ENCODE measurements at regions not wholly inside any gene's neighbourhood (a gene's known extent, or its start where the extent isn't known, plus 50 kb on each side); places are given as distances from the start of the nearest gene placed in this dataset.

DNA sequence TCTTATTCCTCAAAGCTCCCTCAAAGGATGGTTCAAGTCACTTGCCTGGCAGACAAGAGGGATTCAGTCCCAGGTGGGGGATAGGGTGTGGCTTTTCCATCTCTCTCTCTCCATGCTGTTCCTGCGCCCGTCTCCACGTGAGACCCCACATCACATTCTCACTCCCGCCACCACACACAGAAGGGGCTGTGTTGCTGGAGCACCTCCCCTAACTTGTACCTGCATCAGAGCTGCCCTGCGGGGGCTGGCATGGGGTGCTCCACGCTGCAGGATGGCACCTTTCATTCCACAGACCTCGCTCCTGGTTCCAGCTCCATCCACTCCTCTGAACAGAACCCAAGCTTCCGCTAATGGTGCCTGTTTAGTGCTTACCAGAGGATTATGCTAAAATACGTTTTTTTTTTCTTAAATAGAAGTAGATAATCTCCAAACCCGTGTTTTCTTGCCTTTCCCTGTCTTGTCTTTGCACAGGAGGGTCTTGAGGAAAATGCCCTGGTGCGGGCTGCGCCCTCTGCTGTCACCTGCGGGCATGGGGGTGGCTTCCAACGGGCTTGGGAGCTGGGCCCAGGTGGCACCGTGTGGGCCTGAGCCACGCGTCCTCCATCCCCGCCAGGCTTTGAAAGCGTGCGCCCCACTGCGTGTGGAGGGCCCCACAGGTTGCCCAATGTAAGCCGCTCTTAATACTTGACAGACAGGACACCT, 985.6 kb downstream of the BRD1 start:
- no peak for DNase-seq

DNA sequence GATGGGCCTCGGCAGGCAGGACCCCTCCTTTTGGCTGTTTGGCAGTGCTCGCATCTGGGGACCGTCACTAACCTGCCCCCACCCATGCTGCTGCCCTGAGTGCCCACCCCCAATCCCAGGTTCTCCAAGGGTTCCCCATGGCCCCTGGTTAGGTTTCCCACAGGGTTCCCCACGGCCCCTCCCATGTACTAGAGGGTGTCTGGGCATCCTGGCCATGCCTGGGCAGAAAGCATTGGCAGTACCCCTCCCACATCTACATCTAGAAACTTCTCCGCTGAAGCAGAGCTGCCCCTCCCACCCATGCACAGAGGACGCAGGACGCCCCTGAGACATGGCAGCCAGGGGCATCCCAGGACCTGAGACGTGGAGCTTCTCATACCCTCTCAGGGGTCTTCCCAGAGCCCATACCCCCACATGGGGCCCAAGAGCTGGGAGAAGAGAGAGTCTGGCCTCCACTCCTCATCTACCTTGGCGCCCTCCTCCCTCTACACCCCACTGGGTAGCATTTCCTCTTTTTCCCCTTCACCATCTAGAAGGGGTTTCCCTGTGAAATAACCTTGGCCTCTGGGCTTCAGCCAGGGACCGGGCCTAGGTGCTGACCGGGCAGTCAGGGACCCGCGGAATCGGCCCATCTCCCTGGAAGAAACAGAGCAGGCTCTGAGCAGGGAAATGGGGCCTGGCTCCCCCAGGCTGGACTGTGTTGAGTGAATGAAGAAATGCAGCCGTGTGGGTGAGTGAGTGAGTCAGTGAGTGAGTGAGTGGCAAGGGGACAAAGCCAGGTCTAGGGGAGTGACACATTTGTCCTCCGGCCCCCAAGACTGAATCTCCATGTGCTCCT, 987.3 kb downstream of the BRD1 start:
- no peak for DNase-seq

GRCh38 chr22:48838846-48839730, 988.6 kb downstream of the BRD1 start:
- DNase-seq, result no peak

- no peak for DNase-seq
Observed at GRCh38 chr22:48838376-48838775, 989.3 kb downstream of the BRD1 start.

GRCh38 chr22:48837341-48837935, 990.2 kb downstream of the BRD1 start:
- no peak for DNase-seq

GRCh38 chr22:48836673-48837340, 990.9 kb downstream of the BRD1 start:
- DNase-seq, result no peak

GRCh38 chr22:48835857-48836672, 991.6 kb downstream of the BRD1 start:
- DNase-seq, result no peak

GRCh38 chr22:48835364-48835763, 992.3 kb downstream of the BRD1 start:
- DNase-seq, result no peak

DNA sequence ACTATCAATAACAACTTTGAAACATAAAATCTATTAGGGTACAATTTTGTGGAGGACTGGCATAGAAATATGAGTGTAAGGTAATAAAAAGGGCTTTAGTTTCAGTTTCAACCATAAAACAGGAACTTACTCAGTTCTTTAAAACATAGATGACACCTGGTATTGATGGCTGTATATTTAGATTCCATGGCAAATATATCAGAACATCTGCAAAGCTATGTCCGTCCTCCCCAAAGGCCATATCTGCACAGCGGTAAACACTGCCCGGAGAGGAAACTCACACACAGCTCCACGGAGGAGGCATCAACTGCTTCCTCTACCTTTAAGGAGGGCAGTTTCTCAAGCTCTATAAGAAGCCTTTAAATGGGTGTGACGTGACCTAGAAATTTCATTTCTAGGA, 993.3 kb downstream of the BRD1 start:
- no peak for DNase-seq

- DNase-seq, result no peak
Observed at GRCh38 chr22:48832592-48832991, 995.1 kb downstream of the BRD1 start.

DNA sequence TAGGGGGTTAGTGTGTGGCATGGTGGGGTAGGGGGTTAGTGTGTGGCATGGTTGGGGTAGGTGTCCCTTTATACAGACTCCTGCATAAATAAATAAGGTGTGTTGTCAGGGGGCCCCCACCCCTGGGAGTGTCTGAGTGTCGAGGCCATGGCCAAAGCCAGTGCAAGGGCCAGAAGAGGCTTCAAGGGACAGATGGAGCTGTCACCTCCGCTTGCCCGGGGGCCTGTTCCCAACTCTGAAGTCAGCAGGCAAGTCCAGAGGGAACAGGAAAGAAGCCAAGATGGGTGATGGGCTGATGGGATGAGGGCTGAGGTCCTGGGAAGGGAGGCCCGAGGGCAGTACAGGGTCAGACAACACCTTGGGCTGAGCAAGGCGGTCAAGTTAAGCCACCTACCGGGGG, 997.8 kb downstream of the BRD1 start:
- DNase-seq, result no peak

DNA sequence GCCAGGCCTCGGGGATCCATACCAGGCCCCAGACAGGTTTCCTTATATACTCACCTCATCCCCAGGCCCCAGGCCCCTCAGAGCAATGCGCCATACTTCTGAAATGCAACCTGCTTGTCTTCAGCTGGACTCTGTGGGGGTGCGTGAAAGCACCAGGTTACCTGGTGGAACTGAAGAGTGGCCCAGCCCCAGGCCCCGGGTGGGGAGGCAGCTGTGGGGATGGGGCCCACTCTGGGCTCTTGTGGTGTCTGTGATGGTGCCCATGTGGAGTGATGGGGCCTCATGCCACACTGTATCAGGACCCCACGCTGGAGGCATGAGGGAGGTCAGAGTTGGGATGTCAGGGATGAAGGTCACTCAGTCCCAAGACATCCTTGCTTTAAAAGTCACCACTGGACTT, 999.0 kb downstream of the BRD1 start:
- no peak for DNase-seq

- DNase-seq, result no peak
Observed at GRCh38 chr22:48827904-48828555, 999.6 kb downstream of the BRD1 start.

GRCh38 chr22:48827268-48827846, 1000.3 kb downstream of the BRD1 start:
- no peak for DNase-seq

DNA sequence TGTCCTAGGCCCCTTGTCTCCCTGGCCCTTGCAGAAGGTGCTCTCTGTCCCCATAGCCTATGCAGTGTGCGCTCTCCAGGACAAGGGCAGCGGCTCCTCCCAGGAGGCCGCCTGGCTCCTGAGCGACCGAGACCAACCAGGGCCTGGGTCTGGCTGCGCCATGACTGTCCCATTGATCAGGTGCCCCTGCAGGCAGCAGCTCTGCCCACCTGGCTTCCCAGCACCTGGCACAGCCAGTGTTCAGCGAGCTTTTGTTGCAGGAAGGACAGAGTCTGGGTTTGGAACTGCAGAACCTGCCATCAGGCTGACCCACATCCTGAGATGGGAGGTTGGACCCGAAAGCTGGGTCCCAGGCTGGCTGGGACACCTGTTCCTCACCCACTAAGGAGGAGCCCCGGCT, 1001.1 kb downstream of the BRD1 start:
- no peak for DNase-seq

GRCh38 chr22:48825802-48826520, 1001.7 kb downstream of the BRD1 start:
- DNase-seq, result no peak

DNA sequence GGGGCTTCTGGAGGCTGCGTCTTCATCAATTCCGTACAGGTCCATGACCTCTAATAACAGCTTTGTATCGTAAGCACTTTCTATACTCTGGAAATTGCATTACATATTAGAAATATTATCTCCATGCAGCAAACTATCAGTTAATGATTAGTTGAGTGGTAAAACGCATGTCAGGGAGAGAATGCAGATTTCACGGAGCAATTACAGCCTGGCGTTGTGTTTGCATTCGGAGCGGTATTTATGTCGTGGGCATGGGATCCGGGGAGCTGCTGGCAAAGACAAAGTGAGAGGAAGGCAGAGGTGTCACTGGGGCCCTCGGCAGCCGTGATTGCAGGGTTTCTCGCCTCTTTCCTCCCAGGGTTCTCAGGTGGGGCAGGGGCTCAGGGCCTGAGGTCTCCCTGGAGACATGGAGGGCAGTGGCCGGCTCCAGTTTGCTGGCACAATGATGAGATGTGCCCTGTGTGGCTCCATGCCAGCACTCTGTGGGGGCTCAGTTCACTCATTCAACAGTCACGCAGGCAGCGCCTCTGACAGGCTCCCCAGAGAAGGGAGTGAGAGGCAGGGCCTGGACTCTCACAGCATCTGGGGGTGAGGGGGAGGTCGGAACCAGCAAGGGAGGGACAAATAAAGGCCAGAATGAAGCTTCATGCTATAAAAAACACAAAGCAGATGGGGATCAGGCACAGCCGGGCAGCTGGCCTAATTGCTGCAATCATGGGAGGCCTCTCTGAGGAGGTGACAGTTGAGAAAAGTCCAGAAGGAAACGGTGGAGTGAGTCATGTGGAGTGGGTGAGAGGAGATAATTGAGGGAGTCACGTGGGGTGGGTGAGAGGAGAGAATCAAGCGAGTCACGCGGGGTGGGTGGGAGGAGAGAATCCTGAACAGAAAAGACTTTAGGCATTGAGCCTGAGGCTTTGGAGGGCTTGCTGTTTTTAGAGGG, 1002.7 kb downstream of the BRD1 start:
- peak in 1 of 56 donors; percentile 30 for DNase-seq

Measured in amygdala (tissue), 56 donors.